ENCODE measurements at regions not wholly inside any gene's neighbourhood (a gene's known extent, or its start where the extent isn't known, plus 50 kb on each side); places are given as distances from the start of the nearest gene placed in this dataset.

DNA sequence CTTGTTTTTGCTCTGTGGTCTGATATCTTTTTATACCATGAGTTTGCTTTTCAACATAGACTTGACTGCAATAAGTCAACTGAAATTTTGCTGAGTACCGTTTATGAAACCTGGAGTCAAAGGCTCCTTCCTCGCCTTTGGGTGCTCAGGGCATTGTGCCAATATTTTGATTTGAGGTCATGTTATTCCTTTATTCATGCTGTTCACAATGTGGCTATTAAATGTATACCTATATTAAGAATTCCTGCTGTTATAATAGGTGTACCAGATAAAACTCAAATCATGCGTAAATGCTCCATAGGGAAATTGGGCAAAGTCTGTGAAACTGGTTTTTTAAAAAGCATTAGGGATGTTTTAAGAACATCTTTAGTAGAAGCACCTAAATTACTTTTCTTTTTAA lies 334.0 kb upstream of the NUDT12 start:
- Histone ChIP-seq H3K9me3 (ENCODE audit: control insufficient read depth in 4 of 4, low read length in 3 of 4) (no peaks in the 10 kb centered on the region), H3K27me3 (ENCODE audit: control insufficient read depth in 4 of 4, insufficient read depth in 4 of 4, low read length in 3 of 4) (no peaks in the 10 kb centered on the region), H3K4me3 (ENCODE audit: low read depth in 1 of 3, low read length in 3 of 3) (no peak overlapping the region), H3K4me1 (ENCODE audit: control insufficient read depth in 4 of 4, insufficient read depth in 4 of 4, low read length in 3 of 4) (no peaks in the 10 kb centered on the region), H3K27ac (ENCODE audit: low read depth in 1 of 2, low read length in 2 of 2) (no peak overlapping the region), H3K36me3 (ENCODE audit: control insufficient read depth in 4 of 4, insufficient read depth in 3 of 4, low read depth in 1 of 4, low read length in 3 of 4) (no peaks in the 10 kb centered on the region), H3K9ac (ENCODE audit: low read depth in 1 of 2, low read length in 2 of 2) (no peak overlapping the region)
- no peak for DNase-seq (ENCODE audit: low spot score)
- TF ChIP-seq FOXA2 (IDR thresholded peaks at IDR 0.05): no peak
- no peak for TF ChIP-seq RXRA (IDR thresholded peaks at IDR 0.05)
- 83% methylated on average over 3 of the region's 3 CpGs for WGBS

DNA sequence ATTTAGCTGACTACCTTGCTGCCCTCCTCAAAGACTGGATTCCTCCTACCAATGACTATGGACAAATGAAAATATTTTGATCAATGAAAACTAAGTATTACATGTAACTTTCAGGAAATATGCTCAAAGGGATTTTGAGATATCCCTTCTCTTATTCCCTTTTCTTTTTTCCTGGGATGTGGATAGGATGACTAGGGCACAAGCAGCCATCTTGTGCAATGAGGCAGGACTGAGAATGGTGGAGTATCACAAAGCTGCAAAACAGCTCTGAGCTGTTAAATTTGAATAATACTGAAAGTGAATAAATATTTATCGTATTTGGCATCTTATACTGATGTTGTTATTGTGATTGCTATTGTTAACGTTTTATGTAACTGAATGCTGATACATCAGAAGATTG lies 333.1 kb upstream of the NUDT12 start:
- no peak for TF ChIP-seq YY1 (IDR thresholded peaks at IDR 0.05)
- no peak for TF ChIP-seq JUND (IDR thresholded peaks at IDR 0.05)
- TF ChIP-seq, protein P1, sequence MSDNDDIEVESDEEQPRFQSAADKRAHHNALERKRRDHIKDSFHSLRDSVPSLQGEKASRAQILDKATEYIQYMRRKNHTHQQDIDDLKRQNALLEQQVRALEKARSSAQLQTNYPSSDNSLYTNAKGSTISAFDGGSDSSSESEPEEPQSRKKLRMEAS (IDR thresholded peaks at IDR 0.05): no peak
- no peak overlapping the region for H3K27ac ChIP-seq (ENCODE audit: low read depth in 1 of 2, low read length in 2 of 2)
- H3K9me3 ChIP-seq (ENCODE audit: control insufficient read depth in 4 of 4, low read length in 3 of 4): no peaks in the 10 kb centered on the region
- no peaks in the 10 kb centered on the region for H3K36me3 ChIP-seq (ENCODE audit: control insufficient read depth in 4 of 4, insufficient read depth in 3 of 4, low read depth in 1 of 4, low read length in 3 of 4)
- H3K9ac ChIP-seq (ENCODE audit: low read depth in 1 of 2, low read length in 2 of 2): no peak overlapping the region
- WGBS: 79% methylated on average over 2 of the region's 2 CpGs
- no peak for DNase-seq (ENCODE audit: low spot score)
- H3K4me3 ChIP-seq (ENCODE audit: low read depth in 1 of 3, low read length in 3 of 3): no peak overlapping the region
- no peaks in the 10 kb centered on the region for H3K4me1 ChIP-seq (ENCODE audit: control insufficient read depth in 4 of 4, insufficient read depth in 4 of 4, low read length in 3 of 4)
- H3K27me3 ChIP-seq (ENCODE audit: control insufficient read depth in 4 of 4, insufficient read depth in 4 of 4, low read length in 3 of 4): no peaks in the 10 kb centered on the region

DNA sequence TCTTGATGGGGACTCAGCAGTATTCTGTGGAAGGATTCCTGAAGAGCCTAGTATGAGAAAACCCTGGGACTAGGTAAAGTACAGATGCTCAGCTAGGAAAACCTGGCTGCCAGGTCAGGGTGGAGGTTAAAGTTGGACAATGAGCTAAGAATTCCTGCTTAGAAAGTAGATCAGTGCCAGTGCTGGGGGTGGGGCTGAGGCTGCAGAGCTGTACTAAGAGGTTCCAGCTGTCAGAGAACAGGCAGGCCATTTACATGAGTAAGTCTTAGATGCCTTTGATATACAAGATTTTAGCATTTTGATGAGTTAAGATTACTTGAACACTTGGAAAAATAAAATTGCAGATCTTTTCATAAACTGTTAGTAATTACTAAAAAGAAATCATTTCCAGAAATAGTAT lies 332.3 kb upstream of the NUDT12 start:
- H3K4me1 ChIP-seq (ENCODE audit: control insufficient read depth in 4 of 4, insufficient read depth in 4 of 4, low read length in 3 of 4): no peaks in the 10 kb centered on the region

DNA sequence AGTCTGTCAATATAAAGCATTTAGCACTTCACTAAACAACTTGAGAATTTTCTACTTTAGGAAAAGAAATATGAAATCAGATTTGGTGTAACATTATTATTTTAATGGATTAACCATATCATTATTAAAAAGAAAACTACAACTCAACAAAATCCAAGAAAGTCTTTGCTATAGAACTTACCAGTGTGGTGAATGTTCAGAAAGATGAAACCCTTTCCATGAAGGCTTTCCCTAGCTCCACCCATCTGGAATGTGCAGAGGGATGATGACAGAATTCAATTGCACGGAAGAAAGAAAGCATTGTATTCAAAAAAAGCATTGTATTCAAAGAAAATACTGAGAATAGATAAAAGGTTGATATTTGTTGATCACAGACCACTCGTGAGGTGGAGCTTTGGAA lies 328.6 kb upstream of the NUDT12 start:
- DNase-seq (ENCODE audit: low spot score): no peak
- Histone ChIP-seq H3K27me3 (ENCODE audit: control insufficient read depth in 4 of 4, insufficient read depth in 4 of 4, low read length in 3 of 4) (no peaks in the 10 kb centered on the region), H3K9ac (ENCODE audit: low read depth in 1 of 2, low read length in 2 of 2) (no peak overlapping the region), H3K4me1 (ENCODE audit: control insufficient read depth in 4 of 4, insufficient read depth in 4 of 4, low read length in 3 of 4) (no peaks in the 10 kb centered on the region), H3K27ac (ENCODE audit: low read depth in 1 of 2, low read length in 2 of 2) (no peak overlapping the region), H3K36me3 (ENCODE audit: control insufficient read depth in 4 of 4, insufficient read depth in 3 of 4, low read depth in 1 of 4, low read length in 3 of 4) (no peaks in the 10 kb centered on the region), H3K9me3 (ENCODE audit: control insufficient read depth in 4 of 4, low read length in 3 of 4) (no peaks in the 10 kb centered on the region), H3K4me3 (ENCODE audit: low read depth in 1 of 3, low read length in 3 of 3) (no peak overlapping the region)
- TF ChIP-seq RAD21 (IDR thresholded peaks at IDR 0.05): no peak
- 67% methylated on average over 2 of the region's 2 CpGs for WGBS

More for the DNA sequence above, 332.3 kb upstream of the NUDT12 start:
- no peaks in the 10 kb centered on the region for H3K9me3 ChIP-seq (ENCODE audit: control insufficient read depth in 4 of 4, low read length in 3 of 4)
- no peak for TF ChIP-seq RAD21 (IDR thresholded peaks at IDR 0.05)
- TF ChIP-seq, protein P2, sequence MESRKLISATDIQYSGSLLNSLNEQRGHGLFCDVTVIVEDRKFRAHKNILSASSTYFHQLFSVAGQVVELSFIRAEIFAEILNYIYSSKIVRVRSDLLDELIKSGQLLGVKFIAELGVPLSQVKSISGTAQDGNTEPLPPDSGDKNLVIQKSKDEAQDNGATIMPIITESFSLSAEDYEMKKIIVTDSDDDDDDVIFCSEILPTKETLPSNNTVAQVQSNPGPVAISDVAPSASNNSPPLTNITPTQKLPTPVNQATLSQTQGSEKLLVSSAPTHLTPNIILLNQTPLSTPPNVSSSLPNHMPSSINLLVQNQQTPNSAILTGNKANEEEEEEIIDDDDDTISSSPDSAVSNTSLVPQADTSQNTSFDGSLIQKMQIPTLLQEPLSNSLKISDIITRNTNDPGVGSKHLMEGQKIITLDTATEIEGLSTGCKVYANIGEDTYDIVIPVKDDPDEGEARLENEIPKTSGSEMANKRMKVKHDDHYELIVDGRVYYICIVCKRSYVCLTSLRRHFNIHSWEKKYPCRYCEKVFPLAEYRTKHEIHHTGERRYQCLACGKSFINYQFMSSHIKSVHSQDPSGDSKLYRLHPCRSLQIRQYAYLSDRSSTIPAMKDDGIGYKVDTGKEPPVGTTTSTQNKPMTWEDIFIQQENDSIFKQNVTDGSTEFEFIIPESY (IDR thresholded peaks at IDR 0.05): no peak
- DNase-seq (ENCODE audit: low spot score): no peak
- H3K27me3 ChIP-seq (ENCODE audit: control insufficient read depth in 4 of 4, insufficient read depth in 4 of 4, low read length in 3 of 4): no peaks in the 10 kb centered on the region
- no peak overlapping the region for H3K27ac ChIP-seq (ENCODE audit: low read depth in 1 of 2, low read length in 2 of 2)
- H3K4me3 ChIP-seq (ENCODE audit: low read depth in 1 of 3, low read length in 3 of 3): no peak overlapping the region
- H3K9ac ChIP-seq (ENCODE audit: low read depth in 1 of 2, low read length in 2 of 2): no peak overlapping the region
- no peaks in the 10 kb centered on the region for H3K36me3 ChIP-seq (ENCODE audit: control insufficient read depth in 4 of 4, insufficient read depth in 3 of 4, low read depth in 1 of 4, low read length in 3 of 4)

DNA sequence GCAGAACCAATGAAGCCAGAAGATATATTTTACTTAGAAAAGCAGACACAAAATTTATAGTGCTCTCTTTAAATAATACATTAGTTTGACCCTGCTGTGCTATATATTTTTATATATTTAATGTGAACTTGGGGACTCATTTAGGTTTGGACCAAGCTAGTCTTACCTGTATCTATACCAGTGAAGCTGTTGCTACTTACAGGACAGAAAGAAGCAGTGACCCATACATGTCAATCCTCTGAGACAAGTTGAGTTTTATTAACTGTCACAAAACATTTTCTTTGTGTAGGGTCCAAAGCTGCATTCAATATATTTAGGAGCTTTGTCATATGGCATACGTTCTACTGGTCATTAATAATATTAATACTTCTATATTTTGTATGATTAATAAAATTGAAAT lies 327.7 kb upstream of the NUDT12 start:
- Histone ChIP-seq H3K27ac (ENCODE audit: low read depth in 1 of 2, low read length in 2 of 2) (no peak overlapping the region), H3K9ac (ENCODE audit: low read depth in 1 of 2, low read length in 2 of 2) (no peak overlapping the region), H3K36me3 (ENCODE audit: control insufficient read depth in 4 of 4, insufficient read depth in 3 of 4, low read depth in 1 of 4, low read length in 3 of 4) (no peaks in the 10 kb centered on the region), H3K4me1 (ENCODE audit: control insufficient read depth in 4 of 4, insufficient read depth in 4 of 4, low read length in 3 of 4) (no peaks in the 10 kb centered on the region), H3K4me3 (ENCODE audit: low read depth in 1 of 3, low read length in 3 of 3) (no peak overlapping the region), H3K27me3 (ENCODE audit: control insufficient read depth in 4 of 4, insufficient read depth in 4 of 4, low read length in 3 of 4) (no peaks in the 10 kb centered on the region), H3K9me3 (ENCODE audit: control insufficient read depth in 4 of 4, low read length in 3 of 4) (no peaks in the 10 kb centered on the region)
- 65% methylated on average over 1 of the region's 1 CpG for WGBS
- DNase-seq (ENCODE audit: low spot score): no peak
- no peak for TF ChIP-seq NR2F2 (IDR thresholded peaks at IDR 0.05)
- no peak for TF ChIP-seq YY1 (IDR thresholded peaks at IDR 0.05)
- TF ChIP-seq, protein P2 (IDR thresholded peaks at IDR 0.05): no peak
- TF ChIP-seq GABPA (IDR thresholded peaks at IDR 0.05 in 1 of 2, conservative IDR thresholded peaks at IDR 0.05 in 1 of 2): no peak
- no peak for TF ChIP-seq EGR1 (IDR thresholded peaks at IDR 0.05; ENCODE audit: low read depth in 2 of 2)
- no peak for TF ChIP-seq RXRA (IDR thresholded peaks at IDR 0.05)
- no peak for TF ChIP-seq FOXA2 (IDR thresholded peaks at IDR 0.05)
- no peak for TF ChIP-seq FOXA1 (IDR thresholded peaks at IDR 0.05)
- TF ChIP-seq HNF4G (IDR thresholded peaks at IDR 0.05): no peak
- TF ChIP-seq, protein P3, sequence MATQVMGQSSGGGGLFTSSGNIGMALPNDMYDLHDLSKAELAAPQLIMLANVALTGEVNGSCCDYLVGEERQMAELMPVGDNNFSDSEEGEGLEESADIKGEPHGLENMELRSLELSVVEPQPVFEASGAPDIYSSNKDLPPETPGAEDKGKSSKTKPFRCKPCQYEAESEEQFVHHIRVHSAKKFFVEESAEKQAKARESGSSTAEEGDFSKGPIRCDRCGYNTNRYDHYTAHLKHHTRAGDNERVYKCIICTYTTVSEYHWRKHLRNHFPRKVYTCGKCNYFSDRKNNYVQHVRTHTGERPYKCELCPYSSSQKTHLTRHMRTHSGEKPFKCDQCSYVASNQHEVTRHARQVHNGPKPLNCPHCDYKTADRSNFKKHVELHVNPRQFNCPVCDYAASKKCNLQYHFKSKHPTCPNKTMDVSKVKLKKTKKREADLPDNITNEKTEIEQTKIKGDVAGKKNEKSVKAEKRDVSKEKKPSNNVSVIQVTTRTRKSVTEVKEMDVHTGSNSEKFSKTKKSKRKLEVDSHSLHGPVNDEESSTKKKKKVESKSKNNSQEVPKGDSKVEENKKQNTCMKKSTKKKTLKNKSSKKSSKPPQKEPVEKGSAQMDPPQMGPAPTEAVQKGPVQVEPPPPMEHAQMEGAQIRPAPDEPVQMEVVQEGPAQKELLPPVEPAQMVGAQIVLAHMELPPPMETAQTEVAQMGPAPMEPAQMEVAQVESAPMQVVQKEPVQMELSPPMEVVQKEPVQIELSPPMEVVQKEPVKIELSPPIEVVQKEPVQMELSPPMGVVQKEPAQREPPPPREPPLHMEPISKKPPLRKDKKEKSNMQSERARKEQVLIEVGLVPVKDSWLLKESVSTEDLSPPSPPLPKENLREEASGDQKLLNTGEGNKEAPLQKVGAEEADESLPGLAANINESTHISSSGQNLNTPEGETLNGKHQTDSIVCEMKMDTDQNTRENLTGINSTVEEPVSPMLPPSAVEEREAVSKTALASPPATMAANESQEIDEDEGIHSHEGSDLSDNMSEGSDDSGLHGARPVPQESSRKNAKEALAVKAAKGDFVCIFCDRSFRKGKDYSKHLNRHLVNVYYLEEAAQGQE (IDR thresholded peaks at IDR 0.05): no peak

Measured in liver (tissue), 7 donors.